ENCODE measurements at regions not wholly inside any gene's neighbourhood (a gene's known extent, or its start where the extent isn't known, plus 50 kb on each side); places are given as distances from the start of the nearest gene placed in this dataset.

DNA sequence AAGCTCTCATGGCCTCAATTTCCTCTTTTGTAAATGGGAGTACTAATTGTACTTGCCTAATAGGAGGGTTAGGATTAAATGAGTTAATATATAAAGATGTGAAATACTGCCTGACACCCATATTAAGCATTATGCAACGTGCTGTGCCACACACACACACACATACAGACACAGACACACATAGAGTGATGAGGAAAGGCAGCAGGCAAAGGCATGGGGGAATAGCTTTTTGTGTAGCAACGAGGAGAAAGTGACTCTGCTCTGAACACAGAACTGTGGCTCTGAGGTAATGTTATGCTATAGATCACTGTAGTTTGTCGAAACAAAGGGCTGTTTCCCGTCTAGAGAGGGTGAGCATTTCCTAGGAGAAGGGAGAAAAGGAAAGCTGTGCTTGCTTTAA is 233.3 kb upstream of the SLCO3A1 start:
- TF ChIP-seq, protein P1, sequence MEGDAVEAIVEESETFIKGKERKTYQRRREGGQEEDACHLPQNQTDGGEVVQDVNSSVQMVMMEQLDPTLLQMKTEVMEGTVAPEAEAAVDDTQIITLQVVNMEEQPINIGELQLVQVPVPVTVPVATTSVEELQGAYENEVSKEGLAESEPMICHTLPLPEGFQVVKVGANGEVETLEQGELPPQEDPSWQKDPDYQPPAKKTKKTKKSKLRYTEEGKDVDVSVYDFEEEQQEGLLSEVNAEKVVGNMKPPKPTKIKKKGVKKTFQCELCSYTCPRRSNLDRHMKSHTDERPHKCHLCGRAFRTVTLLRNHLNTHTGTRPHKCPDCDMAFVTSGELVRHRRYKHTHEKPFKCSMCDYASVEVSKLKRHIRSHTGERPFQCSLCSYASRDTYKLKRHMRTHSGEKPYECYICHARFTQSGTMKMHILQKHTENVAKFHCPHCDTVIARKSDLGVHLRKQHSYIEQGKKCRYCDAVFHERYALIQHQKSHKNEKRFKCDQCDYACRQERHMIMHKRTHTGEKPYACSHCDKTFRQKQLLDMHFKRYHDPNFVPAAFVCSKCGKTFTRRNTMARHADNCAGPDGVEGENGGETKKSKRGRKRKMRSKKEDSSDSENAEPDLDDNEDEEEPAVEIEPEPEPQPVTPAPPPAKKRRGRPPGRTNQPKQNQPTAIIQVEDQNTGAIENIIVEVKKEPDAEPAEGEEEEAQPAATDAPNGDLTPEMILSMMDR (IDR thresholded peaks at IDR 0.05), result no peak
- TF ChIP-seq TEAD4 (IDR thresholded peaks at IDR 0.05; ENCODE audit: borderline replicate concordance, insufficient read depth), result no peak
- TF ChIP-seq, protein P2, sequence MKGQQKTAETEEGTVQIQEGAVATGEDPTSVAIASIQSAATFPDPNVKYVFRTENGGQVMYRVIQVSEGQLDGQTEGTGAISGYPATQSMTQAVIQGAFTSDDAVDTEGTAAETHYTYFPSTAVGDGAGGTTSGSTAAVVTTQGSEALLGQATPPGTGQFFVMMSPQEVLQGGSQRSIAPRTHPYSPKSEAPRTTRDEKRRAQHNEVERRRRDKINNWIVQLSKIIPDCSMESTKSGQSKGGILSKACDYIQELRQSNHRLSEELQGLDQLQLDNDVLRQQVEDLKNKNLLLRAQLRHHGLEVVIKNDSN (IDR thresholded peaks at IDR 0.05; ENCODE audit: borderline replicate concordance, low read depth), result no peak
- TF ChIP-seq RFX5 (IDR thresholded peaks at IDR 0.05; ENCODE audit: low read length), result no peak
- TF ChIP-seq, protein P3, sequence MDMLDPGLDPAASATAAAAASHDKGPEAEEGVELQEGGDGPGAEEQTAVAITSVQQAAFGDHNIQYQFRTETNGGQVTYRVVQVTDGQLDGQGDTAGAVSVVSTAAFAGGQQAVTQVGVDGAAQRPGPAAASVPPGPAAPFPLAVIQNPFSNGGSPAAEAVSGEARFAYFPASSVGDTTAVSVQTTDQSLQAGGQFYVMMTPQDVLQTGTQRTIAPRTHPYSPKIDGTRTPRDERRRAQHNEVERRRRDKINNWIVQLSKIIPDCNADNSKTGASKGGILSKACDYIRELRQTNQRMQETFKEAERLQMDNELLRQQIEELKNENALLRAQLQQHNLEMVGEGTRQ (IDR thresholded peaks at IDR 0.05; ENCODE audit: borderline replicate concordance, low read depth, low read length), result no peak
- TF ChIP-seq, protein P4, sequence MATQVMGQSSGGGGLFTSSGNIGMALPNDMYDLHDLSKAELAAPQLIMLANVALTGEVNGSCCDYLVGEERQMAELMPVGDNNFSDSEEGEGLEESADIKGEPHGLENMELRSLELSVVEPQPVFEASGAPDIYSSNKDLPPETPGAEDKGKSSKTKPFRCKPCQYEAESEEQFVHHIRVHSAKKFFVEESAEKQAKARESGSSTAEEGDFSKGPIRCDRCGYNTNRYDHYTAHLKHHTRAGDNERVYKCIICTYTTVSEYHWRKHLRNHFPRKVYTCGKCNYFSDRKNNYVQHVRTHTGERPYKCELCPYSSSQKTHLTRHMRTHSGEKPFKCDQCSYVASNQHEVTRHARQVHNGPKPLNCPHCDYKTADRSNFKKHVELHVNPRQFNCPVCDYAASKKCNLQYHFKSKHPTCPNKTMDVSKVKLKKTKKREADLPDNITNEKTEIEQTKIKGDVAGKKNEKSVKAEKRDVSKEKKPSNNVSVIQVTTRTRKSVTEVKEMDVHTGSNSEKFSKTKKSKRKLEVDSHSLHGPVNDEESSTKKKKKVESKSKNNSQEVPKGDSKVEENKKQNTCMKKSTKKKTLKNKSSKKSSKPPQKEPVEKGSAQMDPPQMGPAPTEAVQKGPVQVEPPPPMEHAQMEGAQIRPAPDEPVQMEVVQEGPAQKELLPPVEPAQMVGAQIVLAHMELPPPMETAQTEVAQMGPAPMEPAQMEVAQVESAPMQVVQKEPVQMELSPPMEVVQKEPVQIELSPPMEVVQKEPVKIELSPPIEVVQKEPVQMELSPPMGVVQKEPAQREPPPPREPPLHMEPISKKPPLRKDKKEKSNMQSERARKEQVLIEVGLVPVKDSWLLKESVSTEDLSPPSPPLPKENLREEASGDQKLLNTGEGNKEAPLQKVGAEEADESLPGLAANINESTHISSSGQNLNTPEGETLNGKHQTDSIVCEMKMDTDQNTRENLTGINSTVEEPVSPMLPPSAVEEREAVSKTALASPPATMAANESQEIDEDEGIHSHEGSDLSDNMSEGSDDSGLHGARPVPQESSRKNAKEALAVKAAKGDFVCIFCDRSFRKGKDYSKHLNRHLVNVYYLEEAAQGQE (IDR thresholded peaks at IDR 0.05; ENCODE audit: low read depth, low read length), result no peak
- TF ChIP-seq SMC3 (IDR thresholded peaks at IDR 0.05; ENCODE audit: low read depth, low read length), result no peak
- no peak for TF ChIP-seq RXRA (IDR thresholded peaks at IDR 0.05; ENCODE audit: borderline replicate concordance, low read depth)
- TF ChIP-seq RCOR1 (IDR thresholded peaks at IDR 0.05; ENCODE audit: low read length), result no peak
- TF ChIP-seq POLR2AphosphoS5 (IDR thresholded peaks at IDR 0.05; ENCODE audit: low read depth, low read length), result no peak
